NCI-H1092 (cell line): ENCODE measurements at regions not wholly inside any gene's neighbourhood (a gene's known extent, or its start where the extent isn't known, plus 50 kb on each side); places are given as distances from the start of the nearest gene placed in this dataset.
A peak's percentile ranks its signal among the peaks of the same experiment; 100 is the strongest.
"Not testable (repeated sequence)": the region's sequence is repeated elsewhere in the genome, so short reads cannot be mapped to it uniquely, and the experiment has no call there.

ENCODE experiments used
- DNase-seq: peaks from one replicate; lab custom pipeline; 2025; lab: John Stamatoyannopoulos, UW

DNA sequence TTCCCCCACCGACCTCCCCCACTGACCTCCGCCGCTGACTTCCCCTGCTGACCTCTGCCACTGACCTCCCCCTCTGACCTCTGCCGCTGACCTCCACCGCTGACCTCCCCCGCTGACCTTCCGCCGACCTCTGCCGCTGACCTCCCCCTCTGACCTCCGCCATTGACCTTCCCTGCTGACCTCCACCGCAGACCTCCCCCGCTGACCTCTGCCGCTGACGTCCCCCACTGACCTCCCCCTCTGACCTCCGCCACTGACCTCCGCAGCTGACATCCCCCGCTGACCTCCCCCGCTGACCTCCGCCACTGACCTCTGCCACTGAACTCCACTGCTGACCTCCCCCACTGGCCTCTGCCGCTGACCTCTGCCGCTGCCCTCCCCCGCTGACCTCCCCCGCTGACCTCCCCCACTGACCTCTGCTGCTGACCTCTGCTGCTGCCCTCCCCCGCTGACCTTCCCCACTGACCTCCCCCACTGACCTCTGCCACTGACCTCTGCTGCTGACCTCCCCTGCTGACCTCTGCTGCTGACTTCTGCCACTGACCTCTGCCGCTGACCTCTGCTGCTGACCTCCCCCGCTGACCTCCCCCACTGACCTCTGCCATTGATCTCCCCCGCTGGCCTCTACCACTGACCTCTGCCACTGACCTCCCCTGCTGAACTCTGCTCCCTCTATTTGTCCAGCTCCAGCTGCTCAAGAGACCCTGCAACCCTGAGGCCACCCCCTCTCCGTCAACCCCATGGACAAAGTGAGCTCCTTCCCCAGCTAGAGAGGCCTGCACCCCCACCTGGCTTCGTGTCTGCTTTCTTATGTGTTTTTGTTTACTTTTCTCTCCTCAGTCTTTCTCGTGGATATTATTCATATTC, 91.4 kb upstream of the AFDN start:
- DNase-seq, result peak; percentile 55

DNA sequence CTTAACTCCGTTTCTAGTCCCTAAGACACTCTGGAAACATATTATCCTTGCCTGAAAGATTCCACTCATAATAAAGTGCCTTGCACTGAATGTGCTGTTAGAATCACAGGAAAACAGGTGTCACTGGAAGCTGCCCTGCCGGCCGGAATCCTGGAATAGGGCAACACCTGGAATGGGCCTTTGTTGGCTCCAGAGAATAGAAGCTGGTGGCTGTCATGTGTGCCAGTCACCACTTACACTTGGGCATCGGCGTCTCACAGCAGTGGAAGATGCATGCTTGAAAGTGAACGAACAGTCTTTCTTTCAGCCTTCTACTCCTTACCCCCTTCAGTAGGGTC, 90.8 kb upstream of the AFDN start:
- peak; percentile 70 for DNase-seq

- peak; percentile 86 for DNase-seq
Measured at GRCh38 chr6:167736486-167737204, 90.1 kb upstream of the AFDN start.

- DNase-seq, result no peak
Measured at GRCh38 chr6:167737205-167737830, 89.4 kb upstream of the AFDN start.

DNA sequence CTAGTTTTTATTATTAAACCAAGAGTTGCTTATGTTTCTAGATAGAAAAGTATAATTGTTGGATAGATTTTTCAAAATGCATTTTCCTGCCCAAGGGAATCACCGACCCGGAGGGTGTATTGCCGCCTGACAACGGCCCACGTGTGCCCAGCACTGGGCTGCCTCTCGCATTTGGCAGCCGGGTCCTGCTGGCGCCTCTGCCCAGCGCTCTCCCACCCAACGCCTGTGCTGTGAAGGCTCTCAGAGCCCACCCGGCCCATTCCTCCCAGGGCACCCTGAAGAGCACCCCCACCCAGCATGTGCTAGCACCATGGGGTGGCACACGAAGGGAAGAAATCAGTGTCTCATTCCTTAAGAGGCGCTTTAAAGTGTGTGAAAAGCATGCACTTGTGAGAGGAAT, 88.3 kb upstream of the AFDN start:
- no peak for DNase-seq

GRCh38 chr6:167739721-167740475, 86.8 kb upstream of the AFDN start:
- DNase-seq, result no peak

DNA sequence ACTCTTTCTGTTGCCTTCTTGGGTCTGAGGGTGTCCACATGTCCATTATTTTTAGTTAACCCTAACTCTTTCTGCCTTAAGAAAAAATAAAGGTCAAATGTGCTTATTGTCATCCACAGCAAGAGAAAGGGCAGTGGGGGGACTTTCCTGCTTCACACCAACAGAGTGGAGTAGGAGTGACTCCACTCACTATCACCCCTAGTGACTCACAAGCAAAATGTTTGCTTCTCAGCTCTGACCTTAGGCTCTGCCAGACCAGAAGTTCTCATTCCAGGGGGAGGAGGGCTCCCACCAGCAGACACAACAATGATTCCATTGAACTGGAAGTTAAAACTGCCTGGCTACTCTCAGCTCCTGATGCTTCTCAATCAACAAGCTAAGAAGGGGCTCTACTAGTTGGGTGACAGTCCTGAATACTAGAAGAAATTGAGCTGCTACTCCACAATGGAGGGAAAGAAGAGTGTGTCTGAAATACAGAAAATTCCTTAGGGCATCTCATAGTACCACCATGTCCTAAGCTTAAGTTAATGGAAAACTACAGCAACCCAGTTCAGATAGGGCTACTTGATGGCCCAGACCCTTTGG, 83.9 kb upstream of the AFDN start:
- DNase-seq, result no peak

DNA sequence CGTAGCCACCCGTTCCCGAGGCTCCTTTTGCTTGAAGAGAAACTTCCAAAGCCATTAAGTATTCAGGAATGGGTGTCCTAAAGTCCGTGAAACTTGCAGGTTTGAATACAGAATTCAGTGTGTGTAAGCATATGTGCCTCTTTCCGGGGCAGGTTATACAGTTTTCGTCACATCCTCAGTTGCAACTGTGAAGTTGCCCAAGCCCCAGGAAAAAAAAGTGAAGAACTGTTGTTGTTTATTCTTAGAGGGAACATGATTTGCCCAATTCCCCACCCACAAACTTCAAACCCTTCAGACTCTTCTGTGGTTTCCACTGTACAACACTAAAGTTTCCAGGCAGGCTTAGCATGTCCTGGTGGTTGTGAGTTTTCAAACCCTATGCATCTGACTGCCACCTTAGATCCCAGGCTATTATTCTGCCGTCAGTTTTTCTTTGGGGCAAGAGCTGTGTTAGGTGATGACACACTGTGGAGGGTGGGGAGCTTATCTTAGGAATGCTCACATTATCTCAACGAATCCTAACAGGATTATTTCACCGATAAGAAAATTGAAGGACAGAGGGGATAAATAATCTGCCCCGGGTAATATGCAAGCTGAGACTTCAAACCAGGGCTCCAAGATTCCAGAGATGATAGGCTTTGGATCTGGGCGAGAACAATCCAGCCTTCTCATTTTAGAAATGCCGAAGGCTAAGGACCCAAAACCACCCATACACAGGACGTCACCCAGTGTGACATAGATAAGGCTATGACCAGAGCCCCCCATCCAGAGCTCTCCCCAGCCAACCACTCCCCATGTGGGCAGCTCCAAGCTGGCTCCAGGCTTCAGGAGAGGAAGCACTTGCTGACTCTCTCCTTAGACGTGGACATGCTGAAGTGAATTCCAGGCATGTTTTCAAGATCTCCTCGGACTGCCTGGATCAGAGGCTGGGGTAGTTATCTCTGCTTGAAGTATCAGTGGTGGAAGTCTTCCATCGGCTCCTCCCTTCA, 81.7 kb upstream of the AFDN start:
- no peak for DNase-seq

DNA sequence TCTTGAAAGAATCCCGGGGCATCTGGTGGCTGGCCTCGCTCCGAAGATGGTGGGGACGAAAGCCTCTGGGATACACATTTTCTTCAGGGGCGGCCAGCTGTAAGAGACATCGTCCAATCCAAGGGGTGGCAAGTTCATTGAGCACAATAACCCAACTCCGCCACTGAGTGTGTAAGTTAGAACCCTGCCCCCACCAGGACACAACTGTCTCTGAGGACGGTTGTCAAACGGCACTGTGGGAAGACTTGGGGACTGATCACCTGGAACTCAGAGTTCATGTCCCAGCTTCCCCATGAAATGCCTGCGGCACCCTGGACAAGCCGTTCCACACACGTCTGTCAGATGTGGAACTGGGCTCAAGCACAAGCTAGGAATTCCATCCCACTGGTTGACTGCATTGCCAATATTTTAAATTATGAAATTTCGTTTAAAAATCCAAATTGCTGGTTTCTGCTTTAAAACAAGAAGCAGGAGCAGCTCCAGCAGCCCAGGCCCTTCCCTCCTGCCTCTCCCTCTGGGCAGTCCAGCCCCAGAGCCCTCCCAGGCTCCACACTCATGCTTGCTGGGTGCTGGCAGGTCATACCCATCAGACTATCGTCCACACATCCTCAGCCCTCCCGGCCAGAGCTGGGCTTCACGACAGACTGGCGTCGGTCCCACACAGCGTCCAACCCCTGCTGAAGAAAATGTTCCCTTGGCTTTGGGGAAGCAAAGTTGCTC, 80.9 kb upstream of the AFDN start:
- no peak for DNase-seq

DNA sequence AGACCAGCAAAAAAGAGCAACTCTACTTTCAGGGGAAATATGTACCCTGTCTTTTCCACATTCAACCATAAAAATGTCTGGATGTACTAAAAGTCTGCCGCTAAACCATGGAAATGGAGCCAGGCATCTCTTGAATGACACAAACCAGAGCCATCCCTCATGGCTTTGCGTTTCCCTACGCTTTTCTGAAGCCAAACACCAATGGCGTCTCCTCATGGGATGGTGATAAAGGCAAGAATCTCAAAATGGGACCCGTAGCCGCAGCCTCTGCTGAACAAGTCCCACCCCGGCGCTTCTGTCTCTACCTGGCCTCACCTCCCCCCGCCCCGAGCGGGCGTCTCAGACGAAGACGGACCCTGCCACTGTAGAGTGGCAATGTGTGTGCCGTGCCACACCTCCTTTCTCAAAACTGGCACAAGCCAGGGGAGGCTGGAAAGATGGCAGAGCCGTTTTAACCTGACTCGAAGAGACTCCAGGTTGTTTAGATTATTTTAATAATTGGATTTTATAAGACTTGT, 80.3 kb upstream of the AFDN start:
- DNase-seq, result no peak

GRCh38 chr6:167746975-167747374, 79.7 kb upstream of the AFDN start:
- DNase-seq, result no peak

- no peak for DNase-seq
Measured at GRCh38 chr6:167747645-167748044, 79.1 kb upstream of the AFDN start.

- no peak for DNase-seq
Measured at GRCh38 chr6:167748046-167748445, 78.7 kb upstream of the AFDN start.

- DNase-seq, result no peak
Measured at GRCh38 chr6:167748458-167749379, 78.0 kb upstream of the AFDN start.

GRCh38 chr6:167750956-167751358, 75.8 kb upstream of the AFDN start:
- DNase-seq, result no peak

GRCh38 chr6:167751579-167752115, 75.1 kb upstream of the AFDN start:
- DNase-seq, result no peak

DNA sequence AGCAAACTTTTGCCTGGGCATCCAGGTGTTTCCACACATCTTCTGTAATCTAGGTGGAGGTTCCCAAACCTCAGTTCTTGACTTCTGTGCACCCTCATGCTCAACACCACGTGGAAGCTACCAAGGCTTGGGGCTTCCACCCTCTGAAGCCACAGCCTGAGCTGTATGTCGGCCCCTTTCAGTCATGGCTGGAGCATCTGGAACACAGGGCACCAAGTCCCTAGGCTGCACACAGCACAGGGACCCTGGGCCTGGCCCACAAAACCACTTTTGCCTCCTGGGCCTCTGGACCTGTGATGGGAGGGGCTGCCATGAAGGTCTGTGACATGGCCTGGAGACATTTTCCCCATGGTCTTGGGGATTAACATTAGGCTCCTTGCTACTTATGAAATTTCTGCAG, 73.4 kb upstream of the AFDN start:
- not testable (repeated sequence) for DNase-seq

DNA sequence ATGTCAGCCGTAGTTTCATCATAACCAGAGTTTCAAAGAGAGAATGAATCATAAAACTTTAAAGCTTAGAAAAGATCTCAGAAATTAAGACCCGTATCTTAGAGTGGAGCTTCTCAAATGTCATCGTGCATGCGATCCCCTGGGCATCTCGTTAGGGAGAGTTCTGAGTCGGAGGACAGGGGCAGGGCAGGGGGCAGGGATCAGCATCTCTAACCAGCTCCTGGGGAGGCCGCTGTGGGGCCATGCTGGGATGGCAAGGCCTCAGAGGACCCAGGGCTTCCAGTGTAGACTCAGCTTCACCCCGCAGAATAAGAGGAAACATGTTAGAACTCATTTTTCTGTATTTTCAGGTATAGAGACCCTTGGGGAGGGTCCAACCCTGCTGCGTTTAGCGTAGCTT, 72.0 kb upstream of the AFDN start:
- DNase-seq, result no peak
